Mammary epithelial cell (primary cell): ENCODE measurements at regions not wholly inside any gene's neighbourhood (a gene's known extent, or its start where the extent isn't known, plus 50 kb on each side); places are given as distances from the start of the nearest gene placed in this dataset.

Source experiments
- CTCF ChIP-seq, 2 donors: IDR thresholded peaks in 1 of 2; conservative IDR thresholded peaks in 1 of 2; 2 replicates each; pipeline ENCODE4 v1.5.1; 2011 to 2012; ENCODE audit warnings: inconsistent platforms in 2 of 2, low read length in 2 of 2, mild to moderate bottlenecking in 2 of 2, control low read depth in 1 of 2, low read depth in 1 of 2; ENCODE audit not compliant: insufficient read depth in 1 of 2; ENCODE audit errors: extremely low read depth in 1 of 2
- EZH2 ChIP-seq: IDR thresholded peaks from 2 replicates; pipeline ENCODE4 v1.6.1; 2012; ENCODE audit warnings: low read length, inconsistent platforms, borderline replicate concordance

- TF ChIP-seq CTCF (conservative IDR thresholded peaks at IDR 0.05 in 1 of 2, IDR thresholded peaks at IDR 0.05 in 1 of 2; ENCODE audit: extremely low read depth in 1 of 2, insufficient read depth in 1 of 2, low read depth in 1 of 2, low read length in 2 of 2) (no peak), EZH2 (no peak)
Observed at GRCh38 chr16:35750157-35750689, 2290.8 kb downstream of the TP53TG3F start.
